NCI-H524 (cell line): ENCODE measurements at regions not wholly inside any gene's neighbourhood (a gene's known extent, or its start where the extent isn't known, plus 50 kb on each side); places are given as distances from the start of the nearest gene placed in this dataset.

Source experiments
- DNase-seq, 2 experiments: peaks; one replicate each; lab custom pipeline; 2025; lab: John Stamatoyannopoulos, UW

- DNase-seq, result no peak
These were observed 389.5 kb upstream of the B3GAT1 start for GRCh38 chr11:134801570-134801969.

- DNase-seq, result peak in 1 of 2 experiments; percentile 49
These were observed 388.8 kb upstream of the B3GAT1 start for GRCh38 chr11:134800826-134801225.

DNA sequence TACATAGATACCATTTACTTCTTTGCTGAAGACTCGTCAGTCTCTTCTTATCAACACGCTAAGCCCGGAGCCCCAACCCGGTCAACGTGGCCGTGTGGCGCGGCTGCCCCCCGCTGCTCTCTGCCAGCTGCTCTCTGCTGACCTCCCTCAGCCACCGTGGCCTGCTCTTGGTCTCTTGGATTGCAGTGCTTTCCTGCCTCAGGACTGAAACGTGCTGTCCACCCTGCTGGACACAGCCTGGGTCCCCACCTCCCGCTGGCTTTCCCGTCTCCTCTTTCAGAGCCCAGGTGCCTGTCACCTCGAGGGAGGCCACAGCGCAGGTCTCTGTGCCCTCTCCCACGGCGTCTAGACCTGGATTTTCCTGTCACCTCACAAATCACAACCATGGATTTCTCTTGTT, 388.1 kb upstream of the B3GAT1 start:
- no peak for DNase-seq

DNA sequence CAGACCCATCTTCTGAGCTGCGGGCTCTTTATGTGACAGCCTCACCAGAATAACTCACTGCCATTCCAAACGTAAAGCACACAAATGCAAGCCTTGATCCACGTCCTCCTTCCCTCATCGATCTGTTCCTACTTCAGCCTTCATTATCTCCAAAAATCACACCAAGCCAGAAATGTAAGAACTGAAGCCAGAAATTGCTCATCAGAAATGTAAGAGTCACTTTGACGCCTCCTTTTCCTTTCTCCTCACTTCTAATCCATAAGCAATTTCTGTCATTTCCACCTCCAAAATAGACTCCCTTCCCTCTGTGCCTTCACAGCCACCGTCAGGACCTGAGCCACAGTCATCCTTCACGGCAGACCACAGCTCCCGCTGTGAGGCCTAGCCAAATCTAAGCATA, 387.3 kb upstream of the B3GAT1 start:
- DNase-seq, result no peak

DNA sequence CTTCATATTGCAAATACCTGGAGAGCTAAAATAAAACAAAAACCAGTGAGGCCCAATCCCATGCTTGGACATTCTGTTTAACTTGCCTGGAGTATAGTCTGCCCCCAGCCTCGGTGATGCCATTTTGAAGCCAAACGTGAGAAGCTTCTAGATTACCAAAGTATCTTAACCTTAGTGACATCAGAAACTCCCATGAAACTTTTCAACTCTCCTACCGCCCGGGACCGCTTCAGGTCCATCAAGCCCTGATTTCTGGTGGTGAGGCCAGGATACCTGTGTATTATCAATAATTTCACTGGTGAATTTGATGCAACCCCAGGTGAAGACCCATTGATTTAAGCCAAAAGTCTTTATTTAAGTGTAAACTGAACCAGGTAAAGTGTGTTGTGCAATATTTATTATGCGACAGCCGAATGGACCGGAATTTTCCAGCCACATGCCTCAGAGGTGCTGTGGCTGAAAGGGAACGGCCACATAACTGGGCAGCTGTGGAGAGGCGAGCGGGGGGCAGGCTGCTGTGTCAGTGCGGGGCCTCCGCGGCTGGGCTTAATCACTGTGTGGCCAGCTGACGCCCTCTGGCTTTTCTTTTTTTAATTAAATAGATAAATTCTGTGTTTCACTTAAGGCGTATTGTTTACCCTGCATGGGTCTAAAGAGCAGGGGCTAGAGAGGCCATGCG, 385.5 kb upstream of the B3GAT1 start:
- DNase-seq, result no peak

DNA sequence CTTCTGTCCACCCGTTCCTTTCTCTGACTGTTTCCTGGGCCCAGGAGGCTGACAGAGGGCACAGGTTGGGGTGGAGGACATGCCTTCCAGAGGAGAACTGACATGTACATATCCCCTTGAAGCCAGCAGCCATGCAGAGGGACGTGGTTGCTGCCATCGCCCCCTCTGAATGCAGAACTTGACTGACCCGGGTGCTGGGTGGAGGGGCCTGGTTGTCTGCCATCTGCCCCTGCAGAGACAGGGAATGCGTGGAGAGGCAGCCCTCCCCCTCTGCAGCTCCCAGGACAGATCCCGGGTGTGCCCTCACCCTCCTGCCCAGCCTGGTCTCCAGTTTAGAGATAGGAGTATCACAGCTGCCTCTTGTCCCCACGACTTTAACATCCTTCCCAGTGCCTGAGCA, 383.0 kb upstream of the B3GAT1 start:
- DNase-seq, result no peak

- no peak for DNase-seq
These were observed 382.1 kb upstream of the B3GAT1 start for GRCh38 chr11:134794192-134794591.

- peak in 1 of 2 experiments; percentile 43 for DNase-seq
These were observed 380.6 kb upstream of the B3GAT1 start for GRCh38 chr11:134792677-134793076.

DNA sequence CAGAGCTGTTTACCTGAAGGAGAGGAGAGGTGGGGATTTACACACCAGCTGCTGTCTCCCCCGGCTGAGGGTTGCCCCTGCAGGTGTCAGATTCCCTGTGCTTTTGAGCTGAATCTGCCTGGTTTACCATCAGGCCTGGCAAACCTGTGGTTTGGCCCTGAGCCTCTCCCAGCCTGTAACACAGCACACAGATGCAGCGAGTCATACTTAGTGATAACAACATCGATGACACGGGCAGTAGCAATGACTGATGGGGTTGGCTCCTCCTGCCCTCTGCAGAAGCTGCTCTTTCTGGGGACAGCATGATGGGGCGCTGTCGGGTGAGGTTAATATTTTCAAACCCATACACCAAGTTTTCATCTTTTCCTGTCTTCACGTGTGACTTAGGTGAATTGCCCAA, 380.0 kb upstream of the B3GAT1 start:
- DNase-seq, result peak in 1 of 2 experiments; percentile 53

DNA sequence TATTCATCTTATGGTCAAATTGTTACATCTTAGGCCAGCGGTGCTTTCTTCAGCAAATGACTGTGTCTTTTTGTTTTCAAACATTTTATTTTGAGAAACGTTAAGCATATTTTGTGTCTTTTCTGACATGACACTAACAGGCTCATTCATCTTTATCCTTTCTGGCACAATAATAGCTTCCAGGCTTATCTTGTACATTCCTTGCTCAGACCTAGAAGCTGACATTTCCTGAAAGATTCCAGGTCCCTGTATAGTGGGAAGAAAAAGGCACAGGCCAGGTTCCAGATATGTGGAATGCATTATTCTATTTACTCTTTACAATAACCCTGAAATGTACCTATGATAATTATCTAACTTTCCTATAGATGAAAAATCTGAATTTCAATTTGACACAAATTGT, 379.1 kb upstream of the B3GAT1 start:
- DNase-seq, result no peak

- no peak for DNase-seq
These were observed 377.1 kb upstream of the B3GAT1 start for GRCh38 chr11:134789104-134789503.

- DNase-seq, result peak; percentile 66 to 82
These were observed 374.6 kb upstream of the B3GAT1 start for GRCh38 chr11:134786636-134787035.

- DNase-seq, result no peak
These were observed 373.7 kb upstream of the B3GAT1 start for GRCh38 chr11:134785660-134786284.

GRCh38 chr11:134785059-134785458, 373.0 kb upstream of the B3GAT1 start:
- DNase-seq, result no peak

GRCh38 chr11:134784568-134784967, 372.5 kb upstream of the B3GAT1 start:
- DNase-seq, result peak in 1 of 2 experiments; percentile 3

- no peak for DNase-seq
These were observed 372.0 kb upstream of the B3GAT1 start for GRCh38 chr11:134784046-134784445.

GRCh38 chr11:134783234-134783633, 371.2 kb upstream of the B3GAT1 start:
- DNase-seq, result no peak

DNA sequence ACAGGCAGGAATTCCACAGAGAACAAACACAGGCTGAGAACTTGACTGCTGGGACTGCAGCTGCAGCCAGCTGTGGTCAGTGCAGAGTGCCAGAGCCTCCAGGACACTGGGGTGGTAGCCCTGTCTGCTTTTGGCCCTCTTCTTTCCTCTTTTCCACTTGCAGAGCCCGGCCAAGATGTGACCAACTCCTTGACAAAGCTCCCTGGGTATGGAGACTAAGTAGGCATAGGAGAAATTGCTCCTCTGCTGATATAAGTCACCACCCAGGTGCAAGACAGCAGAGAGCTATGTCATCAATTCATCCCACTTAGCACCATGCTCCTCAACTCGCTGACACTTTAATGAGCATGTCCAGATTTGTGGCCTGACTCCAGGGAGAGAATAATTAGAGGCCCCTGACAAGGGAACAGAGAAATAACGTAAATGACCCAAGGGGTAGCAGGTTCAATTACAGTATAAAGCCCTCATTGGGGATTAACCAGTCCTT, 369.4 kb upstream of the B3GAT1 start:
- peak in 1 of 2 experiments; percentile 44 for DNase-seq

GRCh38 chr11:134780486-134781147, 368.6 kb upstream of the B3GAT1 start:
- no peak for DNase-seq

DNA sequence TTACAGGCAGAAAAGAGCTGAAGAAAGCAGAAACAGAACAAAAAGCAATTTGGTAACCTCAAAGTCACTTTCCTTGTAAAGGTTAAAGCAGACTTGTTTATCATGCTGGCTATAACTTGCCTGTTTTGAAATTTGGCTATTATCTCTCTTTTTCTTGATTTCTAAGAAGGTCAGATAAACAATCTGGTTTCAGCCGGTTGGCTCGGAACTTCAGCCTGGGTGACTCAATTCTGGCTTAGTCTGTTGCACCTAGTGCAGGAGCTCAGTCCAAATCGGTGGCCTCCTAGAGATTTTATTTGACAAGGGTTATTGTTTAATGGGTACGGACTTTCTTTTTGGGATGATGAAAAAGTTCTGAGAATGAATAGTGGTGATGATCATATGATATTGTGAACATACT, 367.1 kb upstream of the B3GAT1 start:
- no peak for DNase-seq

DNA sequence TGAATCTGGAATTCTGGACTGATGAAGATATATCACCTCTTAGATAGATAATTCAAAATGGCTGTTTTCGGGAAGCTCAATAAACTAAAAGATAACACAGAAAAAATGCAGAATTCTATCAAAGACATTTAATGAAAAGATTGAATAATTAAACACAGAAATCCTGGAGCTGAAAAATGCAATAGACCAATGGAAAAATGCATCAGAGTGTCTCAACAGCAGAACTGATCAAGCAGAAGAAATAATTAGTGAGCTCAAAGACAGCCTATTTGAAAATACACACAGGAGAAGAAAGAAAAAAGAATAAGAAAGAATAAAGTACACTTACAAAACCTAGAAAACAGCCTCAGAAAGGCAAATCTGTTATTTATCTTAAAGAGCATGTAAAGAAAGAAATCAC, 356.4 kb upstream of the B3GAT1 start:
- DNase-seq, result no peak

- DNase-seq, result no peak
These were observed 353.5 kb upstream of the B3GAT1 start for GRCh38 chr11:134765565-134765964.

- DNase-seq, result no peak
These were observed 352.9 kb upstream of the B3GAT1 start for GRCh38 chr11:134764966-134765365.
